CD4-positive, alpha-beta memory T cell (primary cell): ENCODE measurements at regions not wholly inside any gene's neighbourhood (a gene's known extent, or its start where the extent isn't known, plus 50 kb on each side); places are given as distances from the start of the nearest gene placed in this dataset.
A peak's percentile ranks its signal among the peaks of the same experiment; 100 is the strongest.

ENCODE experiments used
- CTCF ChIA-PET: fragments of 350-600 bp; sonication (Branson Sonifier 250); formaldehyde crosslinking; loops from one replicate; lab custom pipeline; 2021; ENCODE audit warnings: inconsistent platforms; ENCODE audit not compliant: partially characterized antibody; lab: Charles Lee
- POLR2A ChIA-PET: fragments of 350-600 bp; sonication (Branson Sonifier 250); formaldehyde crosslinking; loops from one replicate; lab custom pipeline; 2021; ENCODE audit not compliant: partially characterized antibody; lab: Charles Lee
- DNase-seq, 5 donors: peaks; one replicate each; pipeline versions ENCODE4 v3.0.0 to v3.0.0-alpha.2; 2020 to 2022; ENCODE audit warnings: mixed read lengths in 1 of 5
- H3K27ac ChIP-seq: one replicate; pipeline ENCODE4 v1.7.0; 2013; ENCODE audit warnings: low read depth, low read length
- H3K27me3 ChIP-seq: 2 replicates; pipeline ENCODE4 v1.7.0; 2013; ENCODE audit warnings: mild to moderate bottlenecking, low read length, moderate library complexity; ENCODE audit not compliant: insufficient read depth
- H3K36me3 ChIP-seq: 2 replicates; pipeline ENCODE4 v1.7.0; 2013; ENCODE audit warnings: mild to moderate bottlenecking, low read length, moderate library complexity; ENCODE audit not compliant: insufficient read depth
- H3K4me1 ChIP-seq: 2 replicates; pipeline ENCODE4 v1.7.0; 2013; ENCODE audit warnings: mild to moderate bottlenecking, low read length, moderate library complexity; ENCODE audit not compliant: insufficient read depth
- H3K4me3 ChIP-seq, 2 donors: one replicate each; pipeline ENCODE4 v1.7.0; 2013; ENCODE audit warnings: low read length in 2 of 2, mild to moderate bottlenecking in 1 of 2
- H3K9me3 ChIP-seq, 2 donors: one replicate each; pipeline ENCODE4 v1.7.0; 2013; ENCODE audit warnings: low read length in 2 of 2, control low read depth in 1 of 2; ENCODE audit not compliant: control insufficient read depth in 1 of 2
- H3K27ac Mint-ChIP-seq, 7 donors: one replicate each; pipeline ENCODE4 v1.8.0; 2020 to 2021; ENCODE audit warnings: mixed read lengths in 7 of 7, mild to moderate bottlenecking in 6 of 7, inconsistent platforms in 3 of 7, moderate library complexity in 3 of 7
- H3K27me3 Mint-ChIP-seq, 2 donors: one replicate each; pipeline ENCODE4 v1.8.0; 2020 to 2021; ENCODE audit warnings: mixed read lengths in 2 of 2
- H3K36me3 Mint-ChIP-seq, 2 donors: one replicate each; pipeline ENCODE4 v1.8.0; 2020 to 2021; ENCODE audit warnings: mixed read lengths in 2 of 2, inconsistent platforms in 1 of 2, mild to moderate bottlenecking in 1 of 2
- H3K4me1 Mint-ChIP-seq, 4 donors: one replicate each; pipeline ENCODE4 v1.8.0; 2020 to 2021; ENCODE audit warnings: mixed read lengths in 4 of 4, mild to moderate bottlenecking in 1 of 4
- H3K4me3 Mint-ChIP-seq, 8 donors: one replicate each; pipeline ENCODE4 v1.8.0; 2020 to 2021; ENCODE audit warnings: mixed read lengths in 8 of 8, mild to moderate bottlenecking in 7 of 8, moderate library complexity in 6 of 8, inconsistent platforms in 3 of 8
- H3K9me3 Mint-ChIP-seq, 8 donors: one replicate each; pipeline ENCODE4 v1.8.0; 2020 to 2021; ENCODE audit warnings: mixed read lengths in 8 of 8, mild to moderate bottlenecking in 5 of 8, inconsistent platforms in 3 of 8, moderate library complexity in 1 of 8
- intact Hi-C: fragments of 100-400 bp; cut with micrococcal nuclease; formaldehyde crosslinking; loops from one replicate; pipeline ENCODE4 v1.15.1; 2023

DNA sequence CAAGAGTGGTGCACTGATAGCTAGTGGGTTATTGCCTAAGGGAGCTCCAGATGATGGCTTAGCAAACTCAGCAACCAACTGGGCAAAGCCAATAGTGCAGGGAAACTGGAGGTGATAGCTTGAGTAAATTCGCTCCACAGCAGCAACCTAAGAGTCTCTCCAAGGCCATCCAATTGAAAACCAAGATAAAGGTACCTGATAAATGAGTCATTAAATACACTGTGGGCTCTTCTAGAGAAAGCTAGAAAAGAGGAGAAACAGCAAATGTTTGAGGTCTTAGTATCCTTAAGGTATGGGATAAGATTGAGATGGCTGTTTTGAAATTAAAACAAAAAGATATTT, 197.8 kb upstream of the ERBB4 start:
- DNase-seq, result no peak
- no peaks in the 10 kb centered on the region for H3K4me1 ChIP-seq
- no peaks in the 10 kb centered on the region for H3K36me3 ChIP-seq
- no peak overlapping the region for H3K4me3 Mint-ChIP-seq
- H3K27me3 ChIP-seq, result no peaks in the 10 kb centered on the region
- ChIA-PET CTCF (no interaction called here), POLR2A (no interaction called here)
- H3K27me3 Mint-ChIP-seq, result peaks cover 1 to 2% of the 10 kb centered on the region in 2 donors
- H3K9me3 ChIP-seq, result no peaks in the 10 kb centered on the region
- H3K4me1 Mint-ChIP-seq, result no peaks in the 10 kb centered on the region
- no peaks in the 10 kb centered on the region for H3K36me3 Mint-ChIP-seq
- no peak overlapping the region for H3K4me3 ChIP-seq
- H3K9me3 Mint-ChIP-seq, result peaks cover 0 to 2% (median 0%) of the 10 kb centered on the region in 8 donors
- no peak overlapping the region for H3K27ac ChIP-seq
- intact Hi-C loops, result no loop called here
- H3K27ac Mint-ChIP-seq, result no peak overlapping the region

- Histone ChIP-seq H3K4me3 (no peak overlapping the region), H3K4me1 (no peaks in the 10 kb centered on the region), H3K9me3 (no peaks in the 10 kb centered on the region), H3K27me3 (no peaks in the 10 kb centered on the region), H3K27ac (no peak overlapping the region), H3K36me3 (no peaks in the 10 kb centered on the region)
- H3K36me3 Mint-ChIP-seq, result no peaks in the 10 kb centered on the region
- no peak overlapping the region for H3K27ac Mint-ChIP-seq
- H3K27me3 Mint-ChIP-seq, result peaks cover 0 to 2% of the 10 kb centered on the region in 2 donors
- peaks cover 0 to 2% (median 0%) of the 10 kb centered on the region in 8 donors for H3K9me3 Mint-ChIP-seq
- no peaks in the 10 kb centered on the region for H3K4me1 Mint-ChIP-seq
- POLR2A ChIA-PET, result no interaction called here
- no peak for DNase-seq
- no peak overlapping the region for H3K4me3 Mint-ChIP-seq
- intact Hi-C loops, result no loop called here
- CTCF ChIA-PET, result no interaction called here
Observed at GRCh38 chr2:212733273-212733672, 194.7 kb upstream of the ERBB4 start.

DNA sequence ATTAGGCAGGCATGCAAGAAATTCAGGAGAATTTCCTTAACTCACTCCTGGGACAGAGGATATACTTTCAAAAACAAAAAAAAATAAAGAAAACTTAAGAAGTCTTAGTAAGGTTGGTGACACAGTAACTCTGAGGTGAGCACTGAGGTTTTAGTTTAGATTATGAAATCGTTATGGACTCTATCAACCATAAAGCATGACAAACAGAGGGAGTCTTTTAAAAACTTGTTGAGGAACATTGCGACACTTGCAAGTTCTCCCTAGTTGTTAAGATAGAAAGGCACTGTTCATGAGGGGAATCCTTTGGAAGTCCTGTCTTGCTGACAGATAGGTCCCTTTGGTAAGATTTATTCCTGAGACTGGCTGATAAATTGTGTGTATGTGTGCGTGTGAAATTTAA, 194.3 kb upstream of the ERBB4 start:
- Histone ChIP-seq H3K4me1 (no peaks in the 10 kb centered on the region), H3K27me3 (no peaks in the 10 kb centered on the region), H3K36me3 (no peaks in the 10 kb centered on the region), H3K9me3 (no peaks in the 10 kb centered on the region), H3K27ac (no peak overlapping the region), H3K4me3 (no peak overlapping the region)
- Mint-ChIP-seq H3K27me3 (peaks cover 0 to 2% of the 10 kb centered on the region in 2 donors), H3K4me1 (no peaks in the 10 kb centered on the region), H3K27ac (no peak overlapping the region), H3K36me3 (no peaks in the 10 kb centered on the region), H3K9me3 (peaks cover 0 to 2% (median 0%) of the 10 kb centered on the region in 8 donors), H3K4me3 (no peak overlapping the region)
- ChIA-PET POLR2A (no interaction called here), CTCF (no interaction called here)
- intact Hi-C loops, result no loop called here
- no peak for DNase-seq

DNA sequence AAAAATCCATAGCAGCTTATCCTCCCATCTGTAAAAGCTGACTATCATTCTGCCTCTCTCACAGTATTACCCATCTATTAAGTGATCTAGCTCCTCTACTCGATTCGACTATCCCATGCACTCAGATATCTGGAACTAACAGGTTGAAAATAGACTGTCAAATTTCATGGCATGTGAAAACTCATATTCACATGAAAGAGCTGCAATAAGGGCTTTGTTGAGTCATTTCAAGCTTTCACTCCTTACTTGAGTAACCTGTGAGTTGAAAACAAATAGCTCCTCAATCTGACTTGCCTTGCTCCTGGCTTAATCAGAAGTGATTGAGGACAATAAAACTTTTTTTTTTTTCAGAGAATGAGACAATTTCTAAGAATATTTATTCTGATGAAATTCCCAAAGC, 192.4 kb upstream of the ERBB4 start:
- H3K36me3 ChIP-seq, result no peaks in the 10 kb centered on the region
- no peaks in the 10 kb centered on the region for H3K27me3 ChIP-seq
- peaks cover 0 to 2% of the 10 kb centered on the region in 2 donors for H3K27me3 Mint-ChIP-seq
- no peaks in the 10 kb centered on the region for H3K4me1 ChIP-seq
- no peak overlapping the region for H3K27ac ChIP-seq
- no peaks in the 10 kb centered on the region for H3K9me3 ChIP-seq
- H3K9me3 Mint-ChIP-seq, result peaks cover 0 to 2% (median 0%) of the 10 kb centered on the region in 8 donors
- no peak for DNase-seq
- H3K36me3 Mint-ChIP-seq, result no peaks in the 10 kb centered on the region
- CTCF ChIA-PET, result no interaction called here
- intact Hi-C loops, result no loop called here
- H3K4me3 Mint-ChIP-seq, result no peak overlapping the region
- H3K4me3 ChIP-seq, result no peak overlapping the region
- POLR2A ChIA-PET, result no interaction called here
- H3K27ac Mint-ChIP-seq, result no peak overlapping the region
- no peaks in the 10 kb centered on the region for H3K4me1 Mint-ChIP-seq

DNA sequence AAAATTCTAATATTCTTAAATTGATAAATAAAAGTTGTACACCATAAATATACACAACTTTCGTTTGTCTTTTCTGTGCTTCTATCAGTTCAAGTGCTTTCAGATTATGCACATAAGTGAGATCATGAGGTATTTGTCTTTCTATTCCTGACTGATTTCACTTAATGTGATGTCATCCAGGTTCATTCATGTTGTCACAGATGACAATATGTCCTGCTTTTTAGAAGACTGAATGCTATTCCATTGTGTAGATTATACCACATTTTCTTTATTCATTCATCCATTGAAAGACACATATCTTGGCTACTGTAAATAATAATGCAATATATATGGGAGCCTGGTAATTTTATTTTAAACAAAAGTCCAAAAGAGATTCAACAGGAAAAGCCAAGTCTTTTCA, 190.1 kb upstream of the ERBB4 start:
- Mint-ChIP-seq H3K9me3 (peaks cover 0 to 5% (median 0%) of the 10 kb centered on the region in 8 donors), H3K4me3 (no peak overlapping the region), H3K27me3 (peaks cover 0 to 2% of the 10 kb centered on the region in 2 donors), H3K27ac (no peak overlapping the region), H3K4me1 (no peaks in the 10 kb centered on the region), H3K36me3 (peaks cover 0 to 4% of the 10 kb centered on the region in 2 donors)
- Histone ChIP-seq H3K27ac (no peak overlapping the region), H3K27me3 (no peaks in the 10 kb centered on the region), H3K4me1 (no peaks in the 10 kb centered on the region), H3K4me3 (no peak overlapping the region), H3K9me3 (no peaks in the 10 kb centered on the region), H3K36me3 (no peaks in the 10 kb centered on the region)
- intact Hi-C loops, result no loop called here
- no peak for DNase-seq
- ChIA-PET CTCF (no interaction called here), POLR2A (no interaction called here)

- Histone ChIP-seq H3K27ac (no peak overlapping the region), H3K27me3 (no peaks in the 10 kb centered on the region), H3K9me3 (no peaks in the 10 kb centered on the region), H3K4me3 (no peak overlapping the region), H3K36me3 (no peaks in the 10 kb centered on the region), H3K4me1 (no peaks in the 10 kb centered on the region)
- no peak overlapping the region for H3K27ac Mint-ChIP-seq
- H3K9me3 Mint-ChIP-seq, result peaks cover 0 to 5% (median 0%) of the 10 kb centered on the region in 8 donors
- ChIA-PET POLR2A (no interaction called here), CTCF (no interaction called here)
- no peak overlapping the region for H3K4me3 Mint-ChIP-seq
- H3K36me3 Mint-ChIP-seq, result peaks cover 0 to 4% of the 10 kb centered on the region in 2 donors
- no peak for DNase-seq
- no peaks in the 10 kb centered on the region for H3K4me1 Mint-ChIP-seq
- intact Hi-C loops, result no loop called here
- no peaks in the 10 kb centered on the region for H3K27me3 Mint-ChIP-seq
Observed at GRCh38 chr2:212727751-212728150, 189.1 kb upstream of the ERBB4 start.

DNA sequence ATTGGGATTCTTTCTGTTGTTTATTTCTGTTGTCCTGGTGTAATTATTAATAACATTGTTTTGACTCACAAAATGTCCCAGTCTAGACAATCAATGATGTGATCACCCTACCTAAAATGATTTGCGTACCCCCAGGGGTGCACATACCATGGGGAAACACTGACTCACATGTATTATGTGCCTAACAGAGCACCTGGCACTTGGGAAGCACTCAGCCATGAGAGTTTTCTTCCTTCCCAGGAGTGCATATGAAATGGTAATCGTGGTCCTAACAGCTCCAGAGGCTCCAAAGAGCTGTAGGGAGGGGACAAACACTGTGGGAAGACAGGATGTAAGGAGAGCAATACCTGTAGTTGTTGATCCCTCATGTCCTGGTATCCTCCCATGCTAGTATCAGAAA, 187.8 kb upstream of the ERBB4 start:
- Mint-ChIP-seq H3K27me3 (no peaks in the 10 kb centered on the region), H3K36me3 (peaks cover 0 to 4% of the 10 kb centered on the region in 2 donors), H3K4me3 (no peak overlapping the region), H3K9me3 (peaks cover 0 to 5% (median 0%) of the 10 kb centered on the region in 8 donors), H3K4me1 (no peaks in the 10 kb centered on the region), H3K27ac (peak overlapping the region in 1 of 7 donors; percentile 44)
- ChIA-PET CTCF (no interaction called here), POLR2A (no interaction called here)
- Histone ChIP-seq H3K9me3 (no peaks in the 10 kb centered on the region), H3K27ac (no peak overlapping the region), H3K4me3 (no peak overlapping the region), H3K4me1 (no peaks in the 10 kb centered on the region), H3K36me3 (no peaks in the 10 kb centered on the region), H3K27me3 (no peaks in the 10 kb centered on the region)
- intact Hi-C loops, result no loop called here
- no peak for DNase-seq

- ChIA-PET POLR2A (no interaction called here), CTCF (no interaction called here)
- H3K36me3 Mint-ChIP-seq, result peaks cover 0 to 4% of the 10 kb centered on the region in 2 donors
- Histone ChIP-seq H3K9me3 (no peaks in the 10 kb centered on the region), H3K4me1 (no peaks in the 10 kb centered on the region), H3K36me3 (no peaks in the 10 kb centered on the region), H3K27ac (no peak overlapping the region), H3K4me3 (no peak overlapping the region), H3K27me3 (no peaks in the 10 kb centered on the region)
- H3K27ac Mint-ChIP-seq, result no peak overlapping the region
- H3K4me3 Mint-ChIP-seq, result no peak overlapping the region
- no peak for DNase-seq
- intact Hi-C loops, result no loop called here
- H3K4me1 Mint-ChIP-seq, result no peaks in the 10 kb centered on the region
- H3K9me3 Mint-ChIP-seq, result peaks cover 0 to 5% (median under 1%) of the 10 kb centered on the region in 8 donors
- no peaks in the 10 kb centered on the region for H3K27me3 Mint-ChIP-seq
Observed at GRCh38 chr2:212725180-212725579, 186.6 kb upstream of the ERBB4 start.
